OCI-LY3 (cell line): ENCODE measurements at regions not wholly inside any gene's neighbourhood (a gene's known extent, or its start where the extent isn't known, plus 50 kb on each side); places are given as distances from the start of the nearest gene placed in this dataset.

Experiments used
- H2AFZ ChIP-seq: fragments of 200-600, 300-600 bp; shearing (Covaris generic); 2 replicates; pipeline ENCODE4 v1.6.0; 2014; ENCODE audit warnings: antibody characterized with exemption, low read depth, low read length
- H3K27ac ChIP-seq: fragments of 200-600, 300-600 bp; sonication (generic); 2 replicates; pipeline ENCODE4 v1.5.1; 2014; ENCODE audit warnings: mild to moderate bottlenecking, low read length, moderate library complexity, mixed read lengths
- H3K27me3 ChIP-seq: fragments of 200-600, 300-600 bp; sonication (generic); 2 replicates; pipeline ENCODE4 v1.6.1; 2014; ENCODE audit warnings: low read depth, low read length, mixed read lengths
- H3K36me3 ChIP-seq: fragments of 200-600, 300-600 bp; sonication (generic); replicated peaks from 2 replicates; pipeline ENCODE3; 2014; ENCODE audit warnings: low read depth, low read length, mixed read lengths
- H3K4me1 ChIP-seq: fragments of 300-600, 200-600 bp; sonication (generic); 2 replicates; pipeline ENCODE4 v1.6.1; 2014; ENCODE audit warnings: low read length, mixed read lengths
- H3K4me2 ChIP-seq: fragments of 200-600, 300-600 bp; sonication (generic); 2 replicates; pipeline ENCODE4 v1.6.1; 2014; ENCODE audit warnings: low read length, mixed read lengths
- H3K4me3 ChIP-seq: fragments of 300-600, 200-600 bp; sonication (generic); 2 replicates; pipeline ENCODE4 v1.5.1; 2014; ENCODE audit warnings: antibody characterized with exemption, mild to moderate bottlenecking, low read length, moderate library complexity
- H3K79me2 ChIP-seq: fragments of 300-600, 200-600 bp; shearing (Covaris generic); 2 replicates; pipeline ENCODE4 v1.6.1; 2014; ENCODE audit warnings: mild to moderate bottlenecking, low read length, mixed read lengths
- H3K9ac ChIP-seq: fragments of 300-600, 200-600 bp; shearing (Covaris generic); 2 replicates; pipeline ENCODE4 v1.6.0; 2014; ENCODE audit warnings: mild to moderate bottlenecking, low read length, moderate library complexity
- H3K9me3 ChIP-seq: fragments of 200-600, 300-600 bp; shearing (Covaris generic); 2 replicates; pipeline ENCODE4 v1.6.1; 2014; ENCODE audit warnings: low read length, mixed read lengths; ENCODE audit not compliant: insufficient read depth
- H4K20me1 ChIP-seq: fragments of 200-600, 300-600 bp; sonication (generic); 2 replicates; pipeline ENCODE4 v1.6.1; 2016; ENCODE audit warnings: low read length, mixed read lengths; ENCODE audit not compliant: insufficient read depth
- EZH2phosphoT487 ChIP-seq: fragments of 200-600 bp; shearing (Covaris generic); IDR thresholded peaks from 2 replicates; pipeline ENCODE4 v1.6.1; 2018; ENCODE audit warnings: antibody characterized with exemption, mixed run types, low read depth
- TF ChIP-seq, protein P1 (sequence below): fragments of 200-600, 300-600 bp; sonication (generic); IDR thresholded peaks from 2 replicates; pipeline ENCODE4 v1.5.1; 2014; ENCODE audit warnings: antibody characterized with exemption, low read length, low read depth

GRCh38 chr22:47293368-47294221 lies 531.1 kb downstream of the TBC1D22A start:
- Histone ChIP-seq H3K4me1 (no peaks in the 10 kb centered on the region), H3K27ac (no peak overlapping the region), H4K20me1 (no peaks in the 10 kb centered on the region), H3K36me3 (no peaks in the 10 kb centered on the region), H2AFZ (no peak overlapping the region), H3K79me2 (no peaks in the 10 kb centered on the region), H3K9me3 (no peaks in the 10 kb centered on the region), H3K4me3 (no peak overlapping the region), H3K4me2 (no peak overlapping the region), H3K9ac (no peak overlapping the region), H3K27me3 (peaks cover 15% of the 10 kb centered on the region)
- TF ChIP-seq, protein P1, sequence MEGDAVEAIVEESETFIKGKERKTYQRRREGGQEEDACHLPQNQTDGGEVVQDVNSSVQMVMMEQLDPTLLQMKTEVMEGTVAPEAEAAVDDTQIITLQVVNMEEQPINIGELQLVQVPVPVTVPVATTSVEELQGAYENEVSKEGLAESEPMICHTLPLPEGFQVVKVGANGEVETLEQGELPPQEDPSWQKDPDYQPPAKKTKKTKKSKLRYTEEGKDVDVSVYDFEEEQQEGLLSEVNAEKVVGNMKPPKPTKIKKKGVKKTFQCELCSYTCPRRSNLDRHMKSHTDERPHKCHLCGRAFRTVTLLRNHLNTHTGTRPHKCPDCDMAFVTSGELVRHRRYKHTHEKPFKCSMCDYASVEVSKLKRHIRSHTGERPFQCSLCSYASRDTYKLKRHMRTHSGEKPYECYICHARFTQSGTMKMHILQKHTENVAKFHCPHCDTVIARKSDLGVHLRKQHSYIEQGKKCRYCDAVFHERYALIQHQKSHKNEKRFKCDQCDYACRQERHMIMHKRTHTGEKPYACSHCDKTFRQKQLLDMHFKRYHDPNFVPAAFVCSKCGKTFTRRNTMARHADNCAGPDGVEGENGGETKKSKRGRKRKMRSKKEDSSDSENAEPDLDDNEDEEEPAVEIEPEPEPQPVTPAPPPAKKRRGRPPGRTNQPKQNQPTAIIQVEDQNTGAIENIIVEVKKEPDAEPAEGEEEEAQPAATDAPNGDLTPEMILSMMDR = no peak
- no peak for TF ChIP-seq EZH2phosphoT487

DNA sequence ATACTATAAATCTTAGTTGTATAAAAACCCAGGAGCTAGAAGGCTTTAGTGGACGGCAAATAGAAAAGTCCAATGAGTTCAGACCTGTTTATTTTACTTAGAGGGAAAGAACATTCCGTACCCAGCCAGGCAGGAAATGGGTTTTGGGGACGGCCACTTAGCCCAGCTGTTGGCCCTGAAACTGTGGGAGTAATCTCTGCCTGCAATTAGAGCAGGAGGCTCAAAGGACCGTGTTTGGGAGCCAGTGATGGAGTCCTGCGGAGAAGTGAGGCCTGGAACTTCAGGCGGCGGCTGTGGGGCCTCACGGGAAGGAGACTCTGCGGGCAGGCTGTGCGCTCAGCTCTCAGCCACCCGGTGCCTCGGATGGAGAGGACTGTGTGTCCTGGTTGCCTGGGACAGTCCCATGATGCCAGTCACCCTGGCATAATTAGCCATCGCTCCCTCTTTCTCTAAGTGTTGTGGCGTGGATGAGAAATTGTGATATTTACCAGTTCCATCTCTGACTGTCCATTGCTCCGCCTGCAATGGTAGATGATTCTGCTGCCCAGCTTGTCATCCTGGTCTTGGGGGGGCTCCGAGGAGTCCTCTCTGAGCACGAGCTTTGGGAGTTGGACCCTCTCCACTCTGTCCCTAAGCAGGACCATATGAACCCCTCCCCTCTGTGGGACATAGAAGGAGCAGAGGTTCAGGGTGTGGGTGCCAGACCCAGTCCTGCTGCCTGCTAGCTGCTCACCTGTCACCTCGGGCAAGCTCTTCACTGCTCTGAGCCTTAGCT lies 530.3 kb downstream of the TBC1D22A start:
- Histone ChIP-seq H2AFZ (no peak overlapping the region), H3K4me3 (no peak overlapping the region), H3K79me2 (no peaks in the 10 kb centered on the region), H3K4me1 (no peaks in the 10 kb centered on the region), H3K27ac (no peak overlapping the region), H3K27me3 (peaks cover 15% of the 10 kb centered on the region), H3K9ac (no peak overlapping the region), H3K36me3 (no peaks in the 10 kb centered on the region), H4K20me1 (no peaks in the 10 kb centered on the region), H3K4me2 (no peak overlapping the region), H3K9me3 (no peaks in the 10 kb centered on the region)
- TF ChIP-seq, protein P1 = no peak
- no peak for TF ChIP-seq EZH2phosphoT487

GRCh38 chr22:47291565-47292495 lies 529.4 kb downstream of the TBC1D22A start:
- Histone ChIP-seq H3K79me2 (no peaks in the 10 kb centered on the region), H3K27me3 (peaks cover 15% of the 10 kb centered on the region), H4K20me1 (no peaks in the 10 kb centered on the region), H3K4me2 (no peak overlapping the region), H2AFZ (no peak overlapping the region), H3K4me1 (no peaks in the 10 kb centered on the region), H3K9ac (no peak overlapping the region), H3K36me3 (no peaks in the 10 kb centered on the region), H3K9me3 (no peaks in the 10 kb centered on the region), H3K4me3 (no peak overlapping the region), H3K27ac (no peak overlapping the region)
- TF ChIP-seq, protein P1 = no peak
- no peak for TF ChIP-seq EZH2phosphoT487
